Panc1 (cell line): ENCODE measurements at regions not wholly inside any gene's neighbourhood (a gene's known extent, or its start where the extent isn't known, plus 50 kb on each side); places are given as distances from the start of the nearest gene placed in this dataset.

Source experiments
- SIN3A ChIP-seq: IDR thresholded peaks from 2 replicates; pipeline ENCODE4 v1.6.1; 2012; ENCODE audit warnings: low read depth, mild to moderate bottlenecking, low read length, moderate library complexity, borderline replicate concordance; ENCODE audit not compliant: insufficient read depth
- TCF7L2 ChIP-seq: IDR thresholded peaks from 2 replicates; pipeline ENCODE4 v1.6.1; 2011; ENCODE audit warnings: mild to moderate bottlenecking, low read depth, low read length, inconsistent platforms
- TF ChIP-seq, protein P1 (sequence below): fragments of 450-650 bp; IDR thresholded peaks from 2 replicates; pipeline ENCODE4 v1.5.1; 2017; ENCODE audit warnings: mild to moderate bottlenecking

DNA sequence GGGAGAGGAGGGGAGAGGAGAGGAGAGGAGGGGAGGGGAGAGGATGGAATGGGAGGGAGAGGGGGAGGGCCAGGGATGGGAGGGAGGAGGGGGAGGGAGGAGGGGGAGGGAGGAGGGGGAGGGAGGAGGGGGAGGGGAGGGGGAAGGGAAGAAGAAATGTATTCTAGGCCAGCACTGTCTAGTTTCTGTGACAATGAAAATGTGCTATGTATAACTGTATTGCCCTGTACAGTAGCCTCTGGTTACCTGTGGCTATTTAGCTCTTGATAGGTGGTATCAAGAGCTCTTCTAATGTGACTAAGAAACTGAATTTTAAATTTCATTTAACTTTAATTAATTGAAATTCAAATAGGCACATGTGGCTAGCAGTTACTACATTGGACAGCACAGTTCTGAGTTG, 143.1 kb downstream of the BTC start:
- TF ChIP-seq, protein P1, sequence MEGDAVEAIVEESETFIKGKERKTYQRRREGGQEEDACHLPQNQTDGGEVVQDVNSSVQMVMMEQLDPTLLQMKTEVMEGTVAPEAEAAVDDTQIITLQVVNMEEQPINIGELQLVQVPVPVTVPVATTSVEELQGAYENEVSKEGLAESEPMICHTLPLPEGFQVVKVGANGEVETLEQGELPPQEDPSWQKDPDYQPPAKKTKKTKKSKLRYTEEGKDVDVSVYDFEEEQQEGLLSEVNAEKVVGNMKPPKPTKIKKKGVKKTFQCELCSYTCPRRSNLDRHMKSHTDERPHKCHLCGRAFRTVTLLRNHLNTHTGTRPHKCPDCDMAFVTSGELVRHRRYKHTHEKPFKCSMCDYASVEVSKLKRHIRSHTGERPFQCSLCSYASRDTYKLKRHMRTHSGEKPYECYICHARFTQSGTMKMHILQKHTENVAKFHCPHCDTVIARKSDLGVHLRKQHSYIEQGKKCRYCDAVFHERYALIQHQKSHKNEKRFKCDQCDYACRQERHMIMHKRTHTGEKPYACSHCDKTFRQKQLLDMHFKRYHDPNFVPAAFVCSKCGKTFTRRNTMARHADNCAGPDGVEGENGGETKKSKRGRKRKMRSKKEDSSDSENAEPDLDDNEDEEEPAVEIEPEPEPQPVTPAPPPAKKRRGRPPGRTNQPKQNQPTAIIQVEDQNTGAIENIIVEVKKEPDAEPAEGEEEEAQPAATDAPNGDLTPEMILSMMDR = no peak
- no peak for TF ChIP-seq SIN3A
- no peak for TF ChIP-seq TCF7L2
